ENCODE measurements at regions not wholly inside any gene's neighbourhood (a gene's known extent, or its start where the extent isn't known, plus 50 kb on each side); places are given as distances from the start of the nearest gene placed in this dataset.
"Not testable (repeated sequence)": the region's sequence is repeated elsewhere in the genome, so short reads cannot be mapped to it uniquely, and the experiment has no call there.

- no peak for DNase-seq
Observed at GRCh38 chr5:44252545-44252944, 136.7 kb downstream of the FGF10 start.

GRCh38 chr5:44246986-44247385 lies 142.2 kb downstream of the FGF10 start:
- no peak for DNase-seq

- DNase-seq = no peak
Observed at GRCh38 chr5:44245935-44246334, 143.3 kb downstream of the FGF10 start.

GRCh38 chr5:44242791-44243190 lies 146.4 kb downstream of the FGF10 start:
- no peak for DNase-seq

- DNase-seq = no peak
Observed at GRCh38 chr5:44236040-44236439, 153.2 kb downstream of the FGF10 start.

DNA sequence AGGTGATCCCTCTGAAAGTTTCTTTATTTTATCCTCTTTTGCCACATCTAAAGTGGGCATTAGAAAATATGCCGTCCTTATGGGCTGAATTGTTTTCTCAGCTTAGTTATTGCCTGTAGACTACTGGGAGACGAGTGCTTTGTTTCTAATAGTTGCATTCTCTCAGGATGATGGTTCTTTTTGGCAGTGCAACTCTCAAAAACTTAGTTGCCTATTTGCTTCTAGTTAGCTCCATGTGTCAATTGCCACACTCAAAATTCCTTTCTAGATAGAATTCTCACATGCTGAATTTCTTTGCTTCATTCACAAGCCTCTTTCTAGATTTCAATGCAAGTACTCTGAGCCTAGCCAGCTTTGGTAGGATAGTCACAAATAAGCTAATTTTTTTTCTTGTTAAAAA lies 155.5 kb downstream of the FGF10 start:
- no peak for DNase-seq

- no peak for DNase-seq
Observed at GRCh38 chr5:44225231-44226160, 163.7 kb downstream of the FGF10 start.

DNA sequence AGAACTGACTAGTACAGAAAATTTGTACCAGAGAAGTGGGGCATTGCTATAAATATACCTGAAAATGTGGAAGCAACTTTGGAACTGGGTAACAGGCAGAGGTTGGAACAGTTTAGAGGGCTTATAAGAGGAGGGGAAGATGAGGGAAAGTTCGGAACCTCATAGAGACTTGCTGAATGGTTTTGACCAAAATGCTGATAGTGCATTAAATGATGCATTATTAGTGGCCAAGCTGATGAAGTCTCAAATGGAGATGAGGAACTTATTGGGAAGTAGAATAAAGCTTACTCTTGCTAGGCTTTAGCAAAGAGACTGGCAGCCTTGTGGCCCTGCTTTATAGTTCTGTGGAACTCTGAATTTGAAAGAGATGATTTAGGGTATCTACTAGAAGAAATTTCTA lies 189.8 kb downstream of the FGF10 start:
- DNase-seq = no peak

GRCh38 chr5:44189255-44189654 lies 200.0 kb downstream of the FGF10 start:
- no peak for DNase-seq

DNA sequence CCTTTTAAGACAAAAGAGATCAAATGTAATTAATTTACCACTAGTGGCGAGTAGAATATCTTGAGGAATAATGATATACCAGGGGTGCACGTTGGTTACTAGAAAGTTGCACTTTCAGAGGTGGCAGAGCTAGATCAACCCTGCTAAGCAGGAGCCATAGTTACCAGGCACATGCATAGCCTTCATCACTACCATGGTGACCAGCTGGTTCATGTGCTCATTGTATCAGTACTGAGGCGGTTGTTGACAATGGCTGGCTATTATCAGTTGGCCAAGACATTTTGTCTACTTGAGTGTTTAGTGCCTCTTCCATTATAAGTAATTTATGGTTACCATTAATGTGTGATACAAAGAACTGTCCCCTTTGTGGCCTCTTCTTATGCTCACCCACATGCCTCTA lies 201.2 kb downstream of the FGF10 start:
- no peak for DNase-seq

DNA sequence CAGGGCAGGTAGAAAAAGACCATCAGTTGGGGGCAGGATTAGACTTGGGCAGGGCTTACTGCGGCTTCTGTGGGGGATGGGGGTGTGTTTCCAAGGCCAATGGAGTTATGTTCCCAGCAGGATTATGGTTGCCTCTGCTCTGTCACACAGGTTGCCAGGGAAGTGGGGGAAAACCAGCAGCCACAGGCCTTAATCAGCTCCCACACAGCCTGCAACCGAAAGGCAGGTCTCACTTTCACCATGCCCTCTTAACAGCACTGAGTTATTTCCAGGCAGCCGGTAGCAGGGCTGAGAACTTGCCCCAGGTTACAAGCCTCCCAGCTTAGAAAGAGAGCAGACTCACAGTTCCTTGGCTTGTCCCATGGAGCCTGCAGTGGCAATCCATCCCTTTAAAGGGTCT lies 205.5 kb downstream of the FGF10 start:
- DNase-seq = no peak

DNA sequence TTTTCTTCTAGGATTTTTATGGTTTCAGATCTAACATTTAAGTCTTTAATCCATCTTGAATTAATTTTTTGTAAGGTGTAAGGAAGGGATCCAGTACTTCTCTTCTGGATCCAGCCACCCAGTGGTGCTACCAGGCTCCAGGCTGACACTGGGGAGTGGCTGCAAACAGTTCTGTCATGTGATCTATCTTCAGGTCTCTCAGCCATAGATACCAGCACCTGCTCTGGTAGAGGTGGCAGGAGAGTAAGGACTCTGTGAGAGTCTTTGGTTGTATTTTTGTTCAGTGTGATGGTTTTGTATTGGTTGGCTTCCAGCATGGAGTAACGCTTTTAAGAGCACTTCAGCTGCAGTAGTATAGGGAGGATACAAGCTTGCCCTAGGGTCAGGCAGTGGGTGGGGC lies 205.9 kb downstream of the FGF10 start:
- no peak for DNase-seq

DNA sequence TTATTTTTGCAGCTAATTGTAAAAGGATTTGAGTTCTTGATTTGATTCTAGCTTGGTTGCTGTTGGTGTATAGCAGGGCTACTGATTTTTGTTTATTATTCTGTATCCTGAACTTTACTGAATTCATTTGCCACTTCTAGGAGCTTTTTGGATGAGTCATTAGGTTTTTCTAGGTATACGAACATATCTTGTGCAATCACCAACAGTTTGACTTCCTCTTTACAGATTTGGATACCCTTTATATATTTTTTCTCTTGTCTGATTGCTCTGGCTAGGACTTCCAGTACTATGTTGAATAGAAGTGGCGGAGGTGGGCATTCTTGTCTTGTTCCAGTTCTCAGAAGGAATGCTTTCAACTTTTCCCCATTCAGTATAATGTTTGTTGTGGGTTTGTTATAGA lies 210.8 kb downstream of the FGF10 start:
- peak; percentile 7 for DNase-seq

- no peak for DNase-seq
Observed at GRCh38 chr5:44167540-44167939, 221.7 kb downstream of the FGF10 start.

DNA sequence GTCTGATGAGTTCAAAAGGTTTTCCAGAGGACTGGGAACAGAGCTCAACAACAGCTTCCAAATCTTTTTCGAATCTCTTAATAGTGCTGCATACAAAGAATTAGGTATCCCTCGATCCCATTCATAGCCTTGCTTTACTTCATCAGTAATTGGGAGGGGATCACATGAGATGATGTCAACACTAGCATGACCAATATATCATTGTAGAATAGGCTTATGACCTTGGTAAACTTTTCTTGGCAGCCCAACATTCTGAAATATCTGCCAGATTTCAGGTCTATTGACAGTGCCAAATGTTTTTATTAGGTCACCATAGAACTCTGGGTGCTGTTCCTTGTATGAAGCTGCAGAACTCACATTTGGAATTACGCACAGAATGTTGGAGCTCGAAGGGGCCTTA lies 228.9 kb downstream of the FGF10 start:
- DNase-seq = no peak

DNA sequence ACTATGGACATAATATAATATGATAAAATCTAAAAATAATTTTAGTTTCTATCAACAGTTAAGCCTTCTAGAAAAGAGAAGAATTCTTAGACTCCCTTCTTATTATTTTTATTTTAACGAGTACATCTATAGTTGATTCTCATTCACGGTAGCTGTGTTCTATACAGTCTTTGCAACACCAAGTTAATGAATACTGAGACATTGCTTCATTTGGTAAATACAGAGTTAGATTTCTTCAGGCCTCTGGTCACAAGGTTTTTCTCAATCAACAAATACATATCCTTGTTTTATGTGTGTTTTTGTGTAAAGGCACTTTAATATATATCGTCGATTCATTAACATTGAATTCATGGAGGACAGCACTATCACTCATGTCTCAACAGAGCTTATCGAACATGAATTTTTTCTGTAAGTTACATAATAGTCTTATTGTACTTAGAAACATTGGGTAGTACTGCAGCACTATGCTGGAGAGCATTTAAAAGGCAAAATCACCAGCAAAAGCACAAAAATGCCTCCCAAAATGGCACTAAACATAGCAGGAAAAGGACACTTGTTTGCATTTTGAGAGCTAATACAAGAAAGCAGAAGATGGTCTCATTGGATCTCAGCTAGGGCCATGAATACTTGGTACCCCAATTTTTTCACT lies 239.0 kb downstream of the FGF10 start:
- no peak for DNase-seq

DNA sequence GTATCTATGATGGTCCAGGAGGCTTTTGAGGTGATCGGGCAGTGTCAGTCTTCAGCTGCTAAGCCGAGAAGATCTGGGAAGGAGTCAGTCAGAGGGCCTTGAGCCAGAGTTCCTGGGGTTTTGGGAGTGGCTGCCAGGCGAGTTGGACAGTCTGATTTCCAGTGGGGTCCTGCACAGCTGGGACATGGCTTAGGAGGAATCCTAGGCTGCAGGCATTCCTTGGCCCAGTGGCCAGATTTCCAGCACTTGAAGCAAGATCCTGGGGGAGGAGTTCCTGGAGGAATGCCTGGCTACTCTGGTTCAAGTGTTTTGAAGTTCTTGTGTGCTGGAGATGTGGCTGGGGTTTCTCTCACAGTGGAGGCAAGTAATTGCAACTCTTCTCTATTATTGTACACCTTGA lies 271.3 kb downstream of the FGF10 start:
- DNase-seq = not testable (repeated sequence)

DNA sequence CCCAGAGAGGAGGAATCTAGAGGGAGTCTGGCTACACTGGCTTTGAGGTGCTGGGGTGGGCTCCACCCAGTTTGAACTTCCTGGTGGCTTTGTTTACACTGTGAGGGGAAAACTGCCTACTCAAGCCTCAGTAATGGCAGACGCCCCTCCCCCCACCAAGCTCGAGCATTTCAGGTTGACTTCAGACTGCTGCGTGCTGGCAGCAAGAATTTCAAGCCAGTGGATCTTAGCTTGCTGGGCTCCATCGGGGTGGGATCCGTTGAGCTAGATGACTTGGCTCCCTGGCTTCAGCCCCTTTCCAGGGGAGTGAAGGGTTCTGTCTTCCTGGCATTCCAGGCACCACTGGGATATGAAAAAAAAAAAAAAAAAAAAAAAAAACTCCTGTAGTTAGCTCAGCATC lies 281.0 kb downstream of the FGF10 start:
- not testable (repeated sequence) for DNase-seq

GRCh38 chr5:44099643-44100042 lies 289.6 kb downstream of the FGF10 start:
- DNase-seq = no peak

DNA sequence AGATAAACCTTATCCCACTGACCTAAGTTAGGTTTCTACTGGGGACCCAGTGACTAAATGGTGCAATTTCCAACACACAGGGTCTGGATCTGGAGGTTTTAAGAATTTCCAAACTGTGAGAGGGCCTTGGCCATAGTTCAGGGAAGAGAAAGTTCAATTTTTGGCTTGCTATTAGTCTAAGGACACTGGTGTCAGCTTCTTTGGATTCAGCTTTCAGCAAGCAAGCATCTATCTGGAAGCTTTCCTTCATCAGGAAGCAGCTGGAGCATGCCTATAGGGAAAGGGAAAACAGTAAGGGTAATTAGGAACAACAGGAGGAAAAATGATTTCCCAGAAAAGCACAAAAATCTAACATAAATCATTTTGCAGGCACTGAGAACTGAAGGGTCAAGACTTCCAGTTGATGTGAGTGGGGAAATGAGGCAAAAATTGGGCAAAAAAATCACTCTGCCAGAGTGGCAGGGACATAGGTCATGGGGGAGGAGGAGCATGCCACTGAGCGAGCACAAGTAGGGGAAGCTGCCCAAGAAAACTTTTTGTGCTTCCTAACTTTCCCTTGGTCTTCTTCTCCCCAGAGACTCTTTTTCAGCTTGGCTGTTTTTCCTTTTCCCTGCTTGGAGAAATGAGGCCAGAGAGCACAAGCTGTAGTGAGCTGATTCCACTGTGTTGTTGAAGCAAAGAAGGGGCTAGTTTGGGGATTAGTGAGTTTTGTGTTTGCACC lies 299.6 kb downstream of the FGF10 start:
- no peak for DNase-seq

DNA sequence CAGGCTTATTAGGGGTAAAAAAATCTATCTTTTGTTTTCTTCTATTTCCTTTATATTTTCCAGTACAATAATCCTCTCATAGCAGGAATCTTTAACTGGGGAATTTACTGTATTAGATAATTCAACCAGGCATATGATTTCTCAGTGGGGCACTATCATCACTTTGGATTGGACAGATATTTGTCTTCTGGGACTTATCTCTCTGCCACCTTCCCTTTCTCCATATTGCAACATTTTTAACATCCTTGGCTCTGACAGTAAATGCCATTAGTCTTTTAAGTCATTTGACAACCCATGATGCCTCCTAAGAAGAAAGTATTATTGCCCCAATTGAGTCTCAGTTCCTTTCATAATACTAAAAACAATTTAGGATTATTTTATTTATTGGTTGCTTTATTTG lies 304.1 kb downstream of the FGF10 start:
- no peak for DNase-seq

- not testable (repeated sequence) for DNase-seq
Observed at GRCh38 chr5:44074547-44074946, 314.7 kb downstream of the FGF10 start.

- no peak for DNase-seq
Observed at GRCh38 chr5:44051591-44051990, 337.6 kb downstream of the FGF10 start.

Data from hematopoietic multipotent progenitor cell treated with erythropoietin and hydrocortisone succinate and interleukin-3 and kit ligand, for 4 days (in vitro differentiated cells).